ENCODE measurements at regions not wholly inside any gene's neighbourhood (a gene's known extent, or its start where the extent isn't known, plus 50 kb on each side); places are given as distances from the start of the nearest gene placed in this dataset.

DNA sequence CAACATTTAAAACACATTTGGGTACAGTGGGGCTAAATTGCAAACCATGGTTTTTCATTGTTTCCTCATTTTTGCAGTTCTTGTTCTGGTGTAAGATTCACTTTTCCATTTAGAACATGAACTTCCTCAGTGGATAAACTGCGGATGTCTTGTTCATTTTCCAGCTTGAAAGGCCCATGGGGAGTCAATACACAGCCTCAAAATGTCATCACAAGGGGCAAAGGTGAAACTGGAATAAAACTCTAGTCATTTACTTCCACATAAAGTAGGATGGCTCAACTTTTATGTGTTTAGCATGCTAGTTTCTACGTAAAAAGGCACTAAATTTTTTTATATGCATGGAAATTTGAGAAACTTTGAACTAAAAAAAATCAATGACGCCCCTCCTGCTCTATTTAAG lies 718.8 kb downstream of the TLR4 start:
- no peaks in the 10 kb centered on the region for H3K9me3 Mint-ChIP-seq (ENCODE audit: low read depth)

GRCh38 chr9:118423721-118424120 lies 719.5 kb downstream of the TLR4 start:
- no peak for DNase-seq (ENCODE audit: low spot score, unreplicated experiment)
- H3K4me3 Mint-ChIP-seq (ENCODE audit: low read depth), result no peak overlapping the region
- TF ChIP-seq, protein P1, sequence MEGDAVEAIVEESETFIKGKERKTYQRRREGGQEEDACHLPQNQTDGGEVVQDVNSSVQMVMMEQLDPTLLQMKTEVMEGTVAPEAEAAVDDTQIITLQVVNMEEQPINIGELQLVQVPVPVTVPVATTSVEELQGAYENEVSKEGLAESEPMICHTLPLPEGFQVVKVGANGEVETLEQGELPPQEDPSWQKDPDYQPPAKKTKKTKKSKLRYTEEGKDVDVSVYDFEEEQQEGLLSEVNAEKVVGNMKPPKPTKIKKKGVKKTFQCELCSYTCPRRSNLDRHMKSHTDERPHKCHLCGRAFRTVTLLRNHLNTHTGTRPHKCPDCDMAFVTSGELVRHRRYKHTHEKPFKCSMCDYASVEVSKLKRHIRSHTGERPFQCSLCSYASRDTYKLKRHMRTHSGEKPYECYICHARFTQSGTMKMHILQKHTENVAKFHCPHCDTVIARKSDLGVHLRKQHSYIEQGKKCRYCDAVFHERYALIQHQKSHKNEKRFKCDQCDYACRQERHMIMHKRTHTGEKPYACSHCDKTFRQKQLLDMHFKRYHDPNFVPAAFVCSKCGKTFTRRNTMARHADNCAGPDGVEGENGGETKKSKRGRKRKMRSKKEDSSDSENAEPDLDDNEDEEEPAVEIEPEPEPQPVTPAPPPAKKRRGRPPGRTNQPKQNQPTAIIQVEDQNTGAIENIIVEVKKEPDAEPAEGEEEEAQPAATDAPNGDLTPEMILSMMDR (IDR thresholded peaks at IDR 0.05; ENCODE audit: unreplicated experiment), result no peak
- H3K9me3 Mint-ChIP-seq (ENCODE audit: low read depth), result no peaks in the 10 kb centered on the region
- no peaks in the 10 kb centered on the region for H3K27me3 Mint-ChIP-seq
- peaks cover 8% of the 10 kb centered on the region for H3K4me1 Mint-ChIP-seq (ENCODE audit: low read depth)
- no peaks in the 10 kb centered on the region for H3K36me3 Mint-ChIP-seq (ENCODE audit: insufficient read depth)
- no peak overlapping the region for H3K27ac Mint-ChIP-seq

More for the DNA sequence above, 718.8 kb downstream of the TLR4 start:
- Mint-ChIP-seq H3K27me3 (no peaks in the 10 kb centered on the region), H3K27ac (no peak overlapping the region), H3K4me1 (ENCODE audit: low read depth) (peaks cover 9% of the 10 kb centered on the region), H3K4me3 (ENCODE audit: low read depth) (no peak overlapping the region), H3K36me3 (ENCODE audit: insufficient read depth) (no peaks in the 10 kb centered on the region)
- no peak for DNase-seq (ENCODE audit: low spot score, unreplicated experiment)
- TF ChIP-seq, protein P1 (IDR thresholded peaks at IDR 0.05; ENCODE audit: unreplicated experiment), result no peak

DNA sequence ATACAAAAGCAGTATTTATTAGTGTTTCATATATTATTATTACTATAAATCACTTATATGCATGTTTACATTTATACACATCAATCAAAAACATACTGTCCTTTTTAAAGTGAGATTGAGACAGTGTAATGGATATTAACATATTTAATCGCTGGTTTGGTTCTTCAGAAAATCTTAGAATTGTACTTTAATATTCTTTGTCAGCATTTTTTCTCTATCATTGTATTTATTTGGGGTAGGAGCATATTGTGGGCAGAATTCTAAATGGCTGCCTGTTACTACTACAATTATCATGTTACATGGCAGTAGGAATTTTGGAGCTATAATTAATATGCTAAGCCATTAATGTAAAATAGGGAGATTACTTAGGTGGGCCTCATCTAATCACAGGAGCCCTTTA lies 722.6 kb downstream of the TLR4 start:
- Mint-ChIP-seq H3K27ac (no peak overlapping the region), H3K27me3 (no peaks in the 10 kb centered on the region), H3K36me3 (ENCODE audit: insufficient read depth) (no peaks in the 10 kb centered on the region), H3K9me3 (ENCODE audit: low read depth) (no peaks in the 10 kb centered on the region), H3K4me1 (ENCODE audit: low read depth) (peaks cover 1% of the 10 kb centered on the region), H3K4me3 (ENCODE audit: low read depth) (no peak overlapping the region)
- no peak for DNase-seq (ENCODE audit: low spot score, unreplicated experiment)
- TF ChIP-seq, protein P1 (IDR thresholded peaks at IDR 0.05; ENCODE audit: unreplicated experiment), result no peak

DNA sequence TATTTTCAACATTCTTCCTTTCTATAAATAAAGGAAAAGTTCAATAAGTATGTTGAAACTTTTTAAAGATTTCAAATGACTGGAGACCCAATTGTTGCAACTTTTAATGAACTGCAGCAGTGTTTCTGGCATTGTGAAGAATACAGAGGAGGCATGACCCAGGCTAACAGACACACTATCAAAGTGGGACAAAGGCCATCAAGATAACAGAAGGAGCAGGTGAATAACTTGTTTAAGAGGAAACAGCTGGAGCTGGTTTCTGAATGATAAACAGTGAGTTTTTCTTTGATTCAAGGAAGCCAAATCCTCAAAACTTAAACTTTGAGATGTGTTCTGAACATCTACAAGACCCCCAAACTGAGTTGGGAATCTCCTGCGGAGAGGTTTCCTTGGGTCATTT lies 734.6 kb downstream of the TLR4 start:
- Mint-ChIP-seq H3K27ac (no peak overlapping the region), H3K4me3 (ENCODE audit: low read depth) (no peak overlapping the region), H3K9me3 (ENCODE audit: low read depth) (no peaks in the 10 kb centered on the region), H3K4me1 (ENCODE audit: low read depth) (peaks cover 6% of the 10 kb centered on the region), H3K36me3 (ENCODE audit: insufficient read depth) (no peaks in the 10 kb centered on the region), H3K27me3 (no peaks in the 10 kb centered on the region)
- TF ChIP-seq, protein P1 (IDR thresholded peaks at IDR 0.05; ENCODE audit: unreplicated experiment), result no peak
- DNase-seq (ENCODE audit: low spot score, unreplicated experiment), result no peak

DNA sequence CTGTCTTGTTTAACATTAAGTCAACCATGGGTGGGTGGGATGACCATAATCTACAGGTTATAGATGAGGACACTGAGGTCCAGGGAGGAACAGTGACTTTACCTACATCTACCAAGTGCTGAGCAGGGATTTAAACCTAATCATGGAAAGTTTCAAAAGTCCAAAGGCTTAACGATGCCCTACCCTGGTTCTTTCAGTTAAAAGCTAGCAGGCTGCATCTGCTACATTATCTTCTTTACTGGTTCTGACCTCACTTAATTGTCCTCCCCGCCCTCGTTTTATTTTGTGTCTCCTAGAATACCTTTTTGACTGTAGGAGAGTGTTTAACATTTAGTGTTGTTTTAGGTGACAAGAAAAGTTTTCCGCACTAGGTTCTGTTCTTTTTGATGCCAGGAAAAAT lies 735.2 kb downstream of the TLR4 start:
- DNase-seq (ENCODE audit: low spot score, unreplicated experiment), result no peak
- TF ChIP-seq, protein P1 (IDR thresholded peaks at IDR 0.05; ENCODE audit: unreplicated experiment), result no peak
- Mint-ChIP-seq H3K27me3 (no peaks in the 10 kb centered on the region), H3K36me3 (ENCODE audit: insufficient read depth) (no peaks in the 10 kb centered on the region), H3K27ac (no peak overlapping the region), H3K9me3 (ENCODE audit: low read depth) (no peaks in the 10 kb centered on the region), H3K4me1 (ENCODE audit: low read depth) (peaks cover 6% of the 10 kb centered on the region), H3K4me3 (ENCODE audit: low read depth) (no peak overlapping the region)

All from progenitor cell of endocrine pancreas (in vitro differentiated cells).